H1 (cell line): ENCODE measurements at regions not wholly inside any gene's neighbourhood (a gene's known extent, or its start where the extent isn't known, plus 50 kb on each side); places are given as distances from the start of the nearest gene placed in this dataset.

ENCODE experiments used
- CTCF ChIA-PET: fragments of 300-600 bp; sonication (Branson Sonifier 250); formaldehyde crosslinking; loops from one replicate; lab custom pipeline; 2021; ENCODE audit not compliant: partially characterized antibody; lab: Charles Lee
- POLR2A ChIA-PET: fragments of 300-600 bp; sonication (Branson Sonifier 250); formaldehyde crosslinking; loops from one replicate; lab custom pipeline; 2021; ENCODE audit warnings: inconsistent platforms; ENCODE audit not compliant: partially characterized antibody; lab: Charles Lee
- DNase-seq, 2 experiments: peaks; one replicate each; pipeline versions ENCODE4 v3.0.0 to v3.0.0-alpha.2; 2010 to 2022; ENCODE audit warnings: low spot score in 2 of 2, low read depth in 1 of 2, mixed read lengths in 1 of 2
- FAIRE-seq: peaks from 2 replicates; lab custom pipeline; 2011; peaks lifted over from hg19 to GRCh38; lab: Jason Lieb, UNC
- H2AFZ ChIP-seq: 2 replicates; pipeline ENCODE4 v1.8.1; 2012; ENCODE audit warnings: low read length, inconsistent platforms
- H2AK5ac ChIP-seq: 2 replicates; pipeline ENCODE4 v1.6.1; 2013; ENCODE audit warnings: low read depth, low read length
- H2BK120ac ChIP-seq: replicated peaks from 2 replicates; pipeline ENCODE3; 2013; ENCODE audit warnings: low read depth, low read length, inconsistent platforms
- H2BK12ac ChIP-seq: 2 replicates; pipeline ENCODE4 v1.6.1; 2013; ENCODE audit warnings: low read depth, low read length
- H2BK15ac ChIP-seq: 2 replicates; pipeline ENCODE4 v1.6.1; 2013; ENCODE audit warnings: low read length
- H2BK20ac ChIP-seq: 2 replicates; pipeline ENCODE4 v1.6.1; 2013; ENCODE audit warnings: low read length
- H2BK5ac ChIP-seq: 2 replicates; pipeline ENCODE4 v1.6.1; 2013; ENCODE audit warnings: low read depth, low read length
- H3K14ac ChIP-seq: 2 replicates; pipeline ENCODE4 v1.6.1; 2013; ENCODE audit warnings: inconsistent platforms; ENCODE audit not compliant: insufficient read length
- H3K18ac ChIP-seq: 2 replicates; pipeline ENCODE4 v1.6.1; 2013; ENCODE audit warnings: low read length; ENCODE audit errors: extremely low read depth
- H3K23ac ChIP-seq: 2 replicates; pipeline ENCODE4 v1.6.1; 2013; ENCODE audit warnings: inconsistent platforms; ENCODE audit not compliant: insufficient read length
- H3K23me2 ChIP-seq: 2 replicates; pipeline ENCODE4 v1.6.1; 2013; ENCODE audit warnings: low read depth, low read length
- H3K27ac ChIP-seq: 2 replicates; pipeline ENCODE4 v1.6.1; 2011; ENCODE audit warnings: low read depth, low read length, inconsistent platforms
- H3K27me3 ChIP-seq, 4 experiments: replicated peaks in 1 of 4; 1 replicate in 1 of 4; 2 replicates in 3 of 4; pipeline versions ENCODE4 v1.6.1 to v1.8.1; 2011 to 2013; ENCODE audit warnings: low read length in 3 of 4, mild to moderate bottlenecking in 3 of 4, inconsistent platforms in 2 of 4, mixed read lengths in 2 of 4, moderate library complexity in 1 of 4; ENCODE audit not compliant: control insufficient read depth in 3 of 4, insufficient read depth in 3 of 4; ENCODE audit errors: extremely low read depth in 1 of 4
- H3K36me3 ChIP-seq, 4 experiments: 2 replicates each; pipeline versions ENCODE4 v1.6.1 to v1.8.1; 2011 to 2013; ENCODE audit warnings: mild to moderate bottlenecking in 4 of 4, low read length in 3 of 4, moderate library complexity in 2 of 4, control low read depth in 1 of 4, inconsistent platforms in 1 of 4; ENCODE audit not compliant: insufficient read depth in 4 of 4, control insufficient read depth in 2 of 4
- H3K4ac ChIP-seq: replicated peaks from 2 replicates; pipeline ENCODE3; 2013; ENCODE audit warnings: low read length, low read depth, mixed read lengths, inconsistent platforms; ENCODE audit not compliant: insufficient read length
- H3K4me1 ChIP-seq, 4 experiments: replicated peaks in 1 of 4; 1 replicate in 1 of 4; 2 replicates in 3 of 4; pipeline versions ENCODE4 v1.6.1 to v1.8.1; 2011 to 2013; ENCODE audit warnings: low read length in 3 of 4, inconsistent platforms in 2 of 4, mixed read lengths in 1 of 4; ENCODE audit not compliant: insufficient read depth in 4 of 4, control insufficient read depth in 3 of 4
- H3K4me2 ChIP-seq, 2 experiments: 2 replicates each; pipeline versions ENCODE4 v1.6.1 to v1.8.1; 2011 to 2013; ENCODE audit warnings: low read depth in 2 of 2, low read length in 2 of 2, control low read depth in 1 of 2, inconsistent platforms in 1 of 2, mild to moderate bottlenecking in 1 of 2; ENCODE audit not compliant: insufficient read depth in 1 of 2
- H3K4me3 ChIP-seq, 4 experiments: fragments of 200-600, 300-600 bp in 1 of 4; sonication (generic), shearing (Covaris generic), sonication (Bioruptor Twin) in 1 of 4; 2 replicates each; pipeline versions ENCODE4 v1.5.1 to v1.8.1; 2011 to 2016; ENCODE audit warnings: low read length in 4 of 4, low read depth in 3 of 4, control low read depth in 2 of 4, inconsistent platforms in 2 of 4, mild to moderate bottlenecking in 2 of 4, mixed read lengths in 1 of 4, moderate library complexity in 1 of 4; ENCODE audit not compliant: insufficient read depth in 2 of 4; ENCODE audit errors: extremely low read depth in 1 of 4
- H3K56ac ChIP-seq: replicated peaks from 2 replicates; pipeline ENCODE3; 2013; ENCODE audit warnings: low read depth, mild to moderate bottlenecking, mixed read lengths, low read length, inconsistent platforms; ENCODE audit not compliant: insufficient read length
- H3K79me1 ChIP-seq: 2 replicates; pipeline ENCODE4 v1.6.1; 2013; ENCODE audit warnings: low read depth, low read length, control low read depth
- H3K79me2 ChIP-seq, 2 experiments: 2 replicates each; pipeline versions ENCODE4 v1.6.1 to v1.8.1; 2012 to 2013; ENCODE audit warnings: low read length in 2 of 2, mild to moderate bottlenecking in 2 of 2, inconsistent platforms in 1 of 2; ENCODE audit not compliant: insufficient read depth in 2 of 2, control insufficient read depth in 1 of 2
- H3K9ac ChIP-seq, 4 experiments: replicated peaks in 1 of 4; 1 replicate in 1 of 4; 2 replicates in 3 of 4; pipeline versions ENCODE4 v1.6.1 to v1.8.1; 2011 to 2013; ENCODE audit warnings: low read depth in 3 of 4, low read length in 3 of 4, control low read depth in 2 of 4, mild to moderate bottlenecking in 2 of 4, moderate library complexity in 2 of 4, inconsistent platforms in 1 of 4; ENCODE audit errors: extremely low read depth in 1 of 4
- H3K9me3 ChIP-seq, 2 experiments: 2 replicates each; pipeline versions ENCODE4 v1.6.1 to v1.8.1; 2012 to 2013; ENCODE audit warnings: mild to moderate bottlenecking in 2 of 2, moderate library complexity in 2 of 2, control low read depth in 1 of 2, inconsistent platforms in 1 of 2, low read depth in 1 of 2, low read length in 1 of 2, mixed read lengths in 1 of 2; ENCODE audit not compliant: insufficient read depth in 2 of 2
- H4K20me1 ChIP-seq, 2 experiments: replicated peaks in 1 of 2; 2 replicates each; pipeline versions ENCODE3 to v1.8.1; 2011 to 2013; ENCODE audit warnings: inconsistent platforms in 2 of 2, low read length in 2 of 2, mild to moderate bottlenecking in 1 of 2; ENCODE audit not compliant: insufficient read depth in 2 of 2, control insufficient read depth in 1 of 2
- H4K5ac ChIP-seq: 2 replicates; pipeline ENCODE4 v1.6.1; 2013; ENCODE audit warnings: low read length, low read depth, mixed read lengths, inconsistent platforms; ENCODE audit not compliant: insufficient read length
- H4K8ac ChIP-seq: 2 replicates; pipeline ENCODE4 v1.8.0; 2013; ENCODE audit warnings: mild to moderate bottlenecking, moderate library complexity, low read length, inconsistent platforms; ENCODE audit not compliant: insufficient read depth; ENCODE audit errors: extremely low read depth
- H4K91ac ChIP-seq: replicated peaks from 2 replicates; pipeline ENCODE3; 2013; ENCODE audit warnings: low read length, mixed read lengths, inconsistent platforms; ENCODE audit not compliant: insufficient read length
- ASH2L ChIP-seq: fragments of 200-600, 300-600 bp; sonication (generic); IDR thresholded peaks from one replicate; pipeline ENCODE4 v1.7.1; 2017; ENCODE audit warnings: low read length
- ATF3 ChIP-seq: IDR thresholded peaks from 2 replicates; pipeline ENCODE4 v1.6.1; 2011; ENCODE audit warnings: low read depth, mild to moderate bottlenecking, low read length; ENCODE audit not compliant: insufficient read depth
- BCL11A ChIP-seq, 2 experiments: IDR thresholded peaks; one replicate each; pipeline ENCODE4 v1.6.1; 2011; ENCODE audit warnings: low read depth in 2 of 2, low read length in 2 of 2, mild to moderate bottlenecking in 2 of 2
- EGR1 ChIP-seq: IDR thresholded peaks from 2 replicates; pipeline ENCODE4 v1.6.1; 2011; ENCODE audit warnings: low read depth, low read length, borderline replicate concordance
- EP300 ChIP-seq, 2 experiments: IDR thresholded peaks; 1 replicate in 1 of 2; 2 replicates in 1 of 2; pipeline ENCODE4 v1.6.1; 2011 to 2012; ENCODE audit warnings: low read depth in 2 of 2, low read length in 2 of 2, mild to moderate bottlenecking in 2 of 2, borderline replicate concordance in 1 of 2, inconsistent platforms in 1 of 2, moderate library complexity in 1 of 2
- FOSL1 ChIP-seq: IDR thresholded peaks from 2 replicates; pipeline ENCODE4 v1.6.1; 2011; ENCODE audit warnings: mild to moderate bottlenecking, low read depth, low read length, moderate library complexity; ENCODE audit not compliant: insufficient read depth
- JUN ChIP-seq: IDR thresholded peaks from 2 replicates; pipeline ENCODE4 v1.6.1; 2011; ENCODE audit warnings: low read depth, mild to moderate bottlenecking, improper control_type of control experiment, low read length
- MAFK ChIP-seq: IDR thresholded peaks from 2 replicates; pipeline ENCODE4 v1.6.1; 2012; ENCODE audit warnings: low read depth, mild to moderate bottlenecking, improper control_type of control experiment, low read length
- MAX ChIP-seq: IDR thresholded peaks from 2 replicates; pipeline ENCODE4 v1.6.1; 2012; ENCODE audit warnings: inconsistent platforms
- POLR2A ChIP-seq, 2 experiments: IDR thresholded peaks; 1 replicate in 1 of 2; 2 replicates in 1 of 2; pipeline ENCODE4 v1.6.1; 2011; ENCODE audit warnings: low read depth in 2 of 2, low read length in 2 of 2, mild to moderate bottlenecking in 2 of 2; ENCODE audit errors: control extremely low read depth in 1 of 2
- POU5F1 ChIP-seq: IDR thresholded peaks from 2 replicates; pipeline ENCODE4 v1.6.1; 2011; ENCODE audit warnings: low read depth, mild to moderate bottlenecking, low read length, moderate library complexity
- SIX5 ChIP-seq: IDR thresholded peaks from 2 replicates; pipeline ENCODE4 v1.6.1; 2011; ENCODE audit warnings: mild to moderate bottlenecking, low read depth, low read length
- TEAD4 ChIP-seq: IDR thresholded peaks from 2 replicates; pipeline ENCODE4 v1.6.1; 2012; ENCODE audit warnings: low read depth, low read length, inconsistent platforms, mixed read lengths
- WGBS, 2 experiments: shearing (Covaris generic) in 1 of 2; methylation state at CpG; one replicate each; pipeline versions ENCODE4 v1.1.6 to v1.1.7; 2013 to 2015; ENCODE audit warnings: low lambda C conversion rate in 2 of 2, mixed read lengths in 2 of 2, inconsistent platforms in 1 of 2, low coverage in 1 of 2, missing lambda C conversion rate in 1 of 2; ENCODE audit not compliant: insufficient replicate concordance in 2 of 2, insufficient coverage in 1 of 2, insufficient read length in 1 of 2; ENCODE audit errors: extremely low coverage in 1 of 2, missing lambda C conversion rate in 1 of 2; 5-methylcytosine and 5-hydroxymethylcytosine counted together

- H3K23ac ChIP-seq, result no peak overlapping the region
- ChIA-PET CTCF (no interaction called here), POLR2A (no interaction called here)
- H2AK5ac ChIP-seq, result no peak overlapping the region
- no peaks in the 10 kb centered on the region for H4K20me1 ChIP-seq
- no peak overlapping the region for H2BK5ac ChIP-seq
- H2BK15ac ChIP-seq, result no peak overlapping the region
- no peak overlapping the region for H3K9ac ChIP-seq
- H2BK12ac ChIP-seq, result no peak overlapping the region
- H4K5ac ChIP-seq, result no peak overlapping the region
- H3K4me1 ChIP-seq, result 0 out of 7 replicates have a peak, but pooled peaks cover 0 to 3% (median 0%) of the 10 kb centered on the region in 4 experiments
- H4K91ac ChIP-seq, result no peak overlapping the region
- H3K14ac ChIP-seq, result no peak overlapping the region
- no peak overlapping the region for H3K4me2 ChIP-seq
- 85% methylated on average over 8 of the region's 8 CpGs; no CpG with 5 or more reads in 1 of the 2 experiments for WGBS, 2 experiments
- FAIRE-seq (no peak), DNase-seq (no peak)
- no peaks in the 10 kb centered on the region for H3K27me3 ChIP-seq
- H3K36me3 ChIP-seq, result no peaks in the 10 kb centered on the region
- no peak overlapping the region for H3K4ac ChIP-seq
- no peak overlapping the region for H2AFZ ChIP-seq
- no peak overlapping the region for H4K8ac ChIP-seq
- no peak overlapping the region for H2BK120ac ChIP-seq
- H3K56ac ChIP-seq, result no peak overlapping the region
- no peaks in the 10 kb centered on the region for H3K79me2 ChIP-seq
- H3K27ac ChIP-seq, result no peak overlapping the region
- H3K4me3 ChIP-seq, result no peak overlapping the region
- no peaks in the 10 kb centered on the region for H3K23me2 ChIP-seq
- no peaks in the 10 kb centered on the region for H3K9me3 ChIP-seq
- H3K79me1 ChIP-seq, result no peaks in the 10 kb centered on the region
- H3K18ac ChIP-seq, result no peak overlapping the region
- no peak overlapping the region for H2BK20ac ChIP-seq
- TF ChIP-seq ATF3 (no peak), BCL11A (IDR thresholded peaks at IDR 0.05; ENCODE audit: low read depth in 2 of 2, low read length in 2 of 2) (no peak), EP300 (IDR thresholded peaks at IDR 0.05; ENCODE audit: borderline replicate concordance in 1 of 2, low read depth in 2 of 2, low read length in 2 of 2) (no peak), POU5F1 (no peak), SIX5 (no peak), TEAD4 (no peak), EGR1 (no peak), JUN (no peak), FOSL1 (no peak), ASH2L (no peak), MAX (no peak), MAFK (no peak), POLR2A (IDR thresholded peaks at IDR 0.05; ENCODE audit: control extremely low read depth in 1 of 2, low read depth in 2 of 2, low read length in 2 of 2) (no peak)
Measured at GRCh38 chr12:92619730-92620684, 82.8 kb upstream of the PLEKHG7 start.
